Central memory CD8-positive, alpha-beta T cell (primary cell): ENCODE measurements at regions not wholly inside any gene's neighbourhood (a gene's known extent, or its start where the extent isn't known, plus 50 kb on each side); places are given as distances from the start of the nearest gene placed in this dataset.
"Not testable (repeated sequence)": the region's sequence is repeated elsewhere in the genome, so short reads cannot be mapped to it uniquely, and the experiment has no call there.

Experiments
- ATAC-seq: fragments of 150-1000 bp; cut with Tn5 transposase; replicated peaks from 2 replicates; pipeline ENCODE4 v1.10.0; 2022; ENCODE audit warnings: mild to moderate bottlenecking, moderate FRiP score, moderate number of reproducible peaks; ENCODE audit not compliant: poor library complexity, severe bottlenecking; ENCODE audit errors: extremely low read depth
- DNase-seq, 2 donors: peaks; one replicate each; pipeline ENCODE4 v3.0.0; 2021; ENCODE audit warnings: low spot score in 2 of 2
- H3K27ac Mint-ChIP-seq: one replicate; pipeline ENCODE4 v1.8.0; 2022; ENCODE audit warnings: low read depth, mild to moderate bottlenecking, moderate library complexity, mixed read lengths
- H3K27me3 Mint-ChIP-seq: one replicate; pipeline ENCODE4 v1.8.0; 2022; ENCODE audit warnings: mixed read lengths
- H3K36me3 Mint-ChIP-seq: one replicate; pipeline ENCODE4 v1.8.0; 2022; ENCODE audit warnings: mild to moderate bottlenecking, moderate library complexity, mixed read lengths; ENCODE audit not compliant: insufficient read depth
- H3K4me1 Mint-ChIP-seq: one replicate; pipeline ENCODE4 v1.8.0; 2022; ENCODE audit warnings: mixed read lengths
- H3K4me3 Mint-ChIP-seq: one replicate; pipeline ENCODE4 v1.8.0; 2022; ENCODE audit warnings: mild to moderate bottlenecking, moderate library complexity, mixed read lengths
- H3K9me3 Mint-ChIP-seq: one replicate; pipeline ENCODE4 v1.8.0; 2022; ENCODE audit warnings: mixed read lengths

- H3K27ac Mint-ChIP-seq, result no peak overlapping the region
- H3K9me3 Mint-ChIP-seq, result no peaks in the 10 kb centered on the region
- H3K36me3 Mint-ChIP-seq, result peaks cover 7% of the 10 kb centered on the region
- H3K27me3 Mint-ChIP-seq, result no peaks in the 10 kb centered on the region
- peaks cover 22% of the 10 kb centered on the region for H3K4me1 Mint-ChIP-seq
- ATAC-seq (no peak), DNase-seq (no peak)
- H3K4me3 Mint-ChIP-seq, result no peak overlapping the region
Measured at GRCh38 chr13:42373048-42373812, 101.3 kb downstream of the AKAP11 start.

GRCh38 chr13:42375663-42376062 is 103.7 kb downstream of the AKAP11 start:
- H3K4me1 Mint-ChIP-seq, result peaks cover 27% of the 10 kb centered on the region
- H3K27me3 Mint-ChIP-seq, result no peaks in the 10 kb centered on the region
- H3K27ac Mint-ChIP-seq, result no peak overlapping the region
- no peak for DNase-seq
- no peak for ATAC-seq
- no peak overlapping the region for H3K4me3 Mint-ChIP-seq
- no peaks in the 10 kb centered on the region for H3K9me3 Mint-ChIP-seq
- H3K36me3 Mint-ChIP-seq, result peaks cover 9% of the 10 kb centered on the region

- DNase-seq (no peak), ATAC-seq (peak; percentile 86)
- H3K4me1 Mint-ChIP-seq, result peaks cover 28% of the 10 kb centered on the region
Measured at GRCh38 chr13:42377640-42378382, 105.9 kb downstream of the AKAP11 start.

GRCh38 chr13:42378383-42378780 is 106.4 kb downstream of the AKAP11 start:
- ATAC-seq (no peak), DNase-seq (no peak)
- Mint-ChIP-seq H3K9me3 (no peaks in the 10 kb centered on the region), H3K4me1 (peaks cover 28% of the 10 kb centered on the region), H3K27ac (peak overlapping the region; percentile 10), H3K4me3 (no peak overlapping the region), H3K27me3 (no peaks in the 10 kb centered on the region), H3K36me3 (peaks cover 9% of the 10 kb centered on the region)

More at GRCh38 chr13:42377640-42378382, 105.9 kb downstream of the AKAP11 start:
- Mint-ChIP-seq H3K27me3 (no peaks in the 10 kb centered on the region), H3K36me3 (peaks cover 9% of the 10 kb centered on the region), H3K4me3 (no peak overlapping the region), H3K9me3 (no peaks in the 10 kb centered on the region), H3K27ac (peak overlapping the region; percentile 20)

- H3K27ac Mint-ChIP-seq, result peak overlapping the region; percentile 10
- H3K4me3 Mint-ChIP-seq, result no peak overlapping the region
- peaks cover 28% of the 10 kb centered on the region for H3K4me1 Mint-ChIP-seq
- ATAC-seq, result no peak
- H3K36me3 Mint-ChIP-seq, result peaks cover 9% of the 10 kb centered on the region
- DNase-seq, result no peak
- no peaks in the 10 kb centered on the region for H3K27me3 Mint-ChIP-seq
- H3K9me3 Mint-ChIP-seq, result no peaks in the 10 kb centered on the region
Measured at GRCh38 chr13:42379241-42379640, 107.3 kb downstream of the AKAP11 start.

GRCh38 chr13:42380420-42381164 is 108.6 kb downstream of the AKAP11 start:
- Mint-ChIP-seq H3K4me3 (no peak overlapping the region), H3K27ac (peak overlapping the region; percentile 35), H3K36me3 (peaks cover 9% of the 10 kb centered on the region), H3K27me3 (no peaks in the 10 kb centered on the region), H3K9me3 (no peaks in the 10 kb centered on the region), H3K4me1 (peaks cover 28% of the 10 kb centered on the region)
- ATAC-seq, result no peak
- no peak for DNase-seq

GRCh38 chr13:42381165-42381425 is 109.1 kb downstream of the AKAP11 start:
- H3K36me3 Mint-ChIP-seq, result peaks cover 9% of the 10 kb centered on the region
- no peaks in the 10 kb centered on the region for H3K9me3 Mint-ChIP-seq
- DNase-seq, result no peak
- H3K27me3 Mint-ChIP-seq, result no peaks in the 10 kb centered on the region
- no peak for ATAC-seq
- H3K4me1 Mint-ChIP-seq, result peaks cover 28% of the 10 kb centered on the region
- no peak overlapping the region for H3K4me3 Mint-ChIP-seq
- H3K27ac Mint-ChIP-seq, result no peak overlapping the region

- H3K4me1 Mint-ChIP-seq, result peaks cover 28% of the 10 kb centered on the region
- not testable (repeated sequence) for H3K27me3 Mint-ChIP-seq, H3K36me3 Mint-ChIP-seq, H3K9me3 Mint-ChIP-seq, DNase-seq, H3K4me3 Mint-ChIP-seq, ATAC-seq, H3K27ac Mint-ChIP-seq
Measured at GRCh38 chr13:42381426-42381825, 109.5 kb downstream of the AKAP11 start.

GRCh38 chr13:42383025-42383424 is 111.1 kb downstream of the AKAP11 start:
- Mint-ChIP-seq H3K4me3 (no peak overlapping the region), H3K27ac (no peak overlapping the region), H3K27me3 (no peaks in the 10 kb centered on the region), H3K36me3 (peaks cover 4% of the 10 kb centered on the region), H3K9me3 (no peaks in the 10 kb centered on the region), H3K4me1 (peaks cover 33% of the 10 kb centered on the region)
- ATAC-seq (no peak), DNase-seq (no peak)

- no peaks in the 10 kb centered on the region for H3K27me3 Mint-ChIP-seq
- H3K36me3 Mint-ChIP-seq, result peaks cover 2% of the 10 kb centered on the region
- DNase-seq (no peak), ATAC-seq (no peak)
- no peak overlapping the region for H3K4me3 Mint-ChIP-seq
- H3K4me1 Mint-ChIP-seq, result peaks cover 29% of the 10 kb centered on the region
- H3K27ac Mint-ChIP-seq, result no peak overlapping the region
- no peaks in the 10 kb centered on the region for H3K9me3 Mint-ChIP-seq
Measured at GRCh38 chr13:42384265-42384664, 112.3 kb downstream of the AKAP11 start.

- DNase-seq (no peak), ATAC-seq (no peak)
- no peaks in the 10 kb centered on the region for H3K9me3 Mint-ChIP-seq
- H3K4me1 Mint-ChIP-seq, result peaks cover 45% of the 10 kb centered on the region
- H3K27me3 Mint-ChIP-seq, result no peaks in the 10 kb centered on the region
- peaks cover 2% of the 10 kb centered on the region for H3K36me3 Mint-ChIP-seq
- H3K27ac Mint-ChIP-seq, result no peak overlapping the region
- H3K4me3 Mint-ChIP-seq, result no peak overlapping the region
Measured at GRCh38 chr13:42388326-42388725, 116.4 kb downstream of the AKAP11 start.

- H3K9me3 Mint-ChIP-seq, result no peaks in the 10 kb centered on the region
- H3K36me3 Mint-ChIP-seq, result peaks cover 2% of the 10 kb centered on the region
- peaks cover 52% of the 10 kb centered on the region for H3K4me1 Mint-ChIP-seq
- no peak overlapping the region for H3K4me3 Mint-ChIP-seq
- ATAC-seq (no peak), DNase-seq (no peak)
- H3K27ac Mint-ChIP-seq, result peak overlapping the region; percentile 24
- no peaks in the 10 kb centered on the region for H3K27me3 Mint-ChIP-seq
Measured at GRCh38 chr13:42389041-42389440, 117.1 kb downstream of the AKAP11 start.
